Skeletal muscle satellite cell (primary cell): ENCODE measurements at regions not wholly inside any gene's neighbourhood (a gene's known extent, or its start where the extent isn't known, plus 50 kb on each side); places are given as distances from the start of the nearest gene placed in this dataset.

ENCODE experiments used
- H3K27me3 ChIP-seq: 2 replicates; pipeline ENCODE4 v1.7.0; 2013; ENCODE audit warnings: low read length; ENCODE audit not compliant: control insufficient read depth, insufficient read depth
- H3K36me3 ChIP-seq: 2 replicates; pipeline ENCODE4 v1.7.0; 2013; ENCODE audit warnings: mild to moderate bottlenecking, control low read depth, low read length; ENCODE audit not compliant: insufficient read depth
- H3K4me1 ChIP-seq: 2 replicates; pipeline ENCODE4 v1.7.0; 2013; ENCODE audit warnings: low read length; ENCODE audit not compliant: control insufficient read depth, insufficient read depth
- H3K4me2 ChIP-seq: 2 replicates; pipeline ENCODE4 v1.7.0; 2013; ENCODE audit warnings: mild to moderate bottlenecking, low read length
- H3K4me3 ChIP-seq: 2 replicates; pipeline ENCODE4 v1.7.0; 2013; ENCODE audit warnings: low read length
- H3K9ac ChIP-seq: 2 replicates; pipeline ENCODE4 v1.7.0; 2013; ENCODE audit warnings: mild to moderate bottlenecking, low read depth, low read length, moderate library complexity
- H3K9me3 ChIP-seq: replicated peaks from 2 replicates; pipeline ENCODE4 v1.7.0; 2013; ENCODE audit warnings: mild to moderate bottlenecking, control low read depth, low read length

- Histone ChIP-seq H3K36me3 (no peaks in the 10 kb centered on the region), H3K4me3 (no peak overlapping the region), H3K9ac (no peak overlapping the region), H3K27me3 (peaks cover 27% of the 10 kb centered on the region), H3K4me2 (no peak overlapping the region), H3K9me3 (no peaks in the 10 kb centered on the region), H3K4me1 (no peaks in the 10 kb centered on the region)
Observed at GRCh38 chr2:134081238-134081938, 172.5 kb upstream of the MGAT5 start.

- peaks cover 18% of the 10 kb centered on the region for H3K27me3 ChIP-seq
- H3K9me3 ChIP-seq: no peaks in the 10 kb centered on the region
- H3K4me1 ChIP-seq: no peaks in the 10 kb centered on the region
- H3K4me2 ChIP-seq: no peak overlapping the region
- H3K4me3 ChIP-seq: no peak overlapping the region
- H3K9ac ChIP-seq: no peak overlapping the region
- no peaks in the 10 kb centered on the region for H3K36me3 ChIP-seq
Observed at GRCh38 chr2:134083548-134083947, 170.3 kb upstream of the MGAT5 start.

- H3K4me1 ChIP-seq: no peaks in the 10 kb centered on the region
- H3K36me3 ChIP-seq: no peaks in the 10 kb centered on the region
- no peaks in the 10 kb centered on the region for H3K9me3 ChIP-seq
- no peak overlapping the region for H3K4me2 ChIP-seq
- no peak overlapping the region for H3K9ac ChIP-seq
- peaks cover 20% of the 10 kb centered on the region for H3K27me3 ChIP-seq
- no peak overlapping the region for H3K4me3 ChIP-seq
Observed at GRCh38 chr2:134086594-134087219, 167.2 kb upstream of the MGAT5 start.

GRCh38 chr2:134087371-134087921, 166.4 kb upstream of the MGAT5 start:
- H3K4me2 ChIP-seq: no peak overlapping the region
- H3K36me3 ChIP-seq: no peaks in the 10 kb centered on the region
- H3K4me3 ChIP-seq: no peak overlapping the region
- H3K9ac ChIP-seq: no peak overlapping the region
- H3K4me1 ChIP-seq: no peaks in the 10 kb centered on the region
- peaks cover 19% of the 10 kb centered on the region for H3K27me3 ChIP-seq
- H3K9me3 ChIP-seq: no peaks in the 10 kb centered on the region

GRCh38 chr2:134089454-134089853, 164.4 kb upstream of the MGAT5 start:
- H3K36me3 ChIP-seq: no peaks in the 10 kb centered on the region
- H3K9me3 ChIP-seq: no peaks in the 10 kb centered on the region
- peaks cover 10% of the 10 kb centered on the region for H3K27me3 ChIP-seq
- H3K9ac ChIP-seq: no peak overlapping the region
- H3K4me3 ChIP-seq: no peak overlapping the region
- H3K4me2 ChIP-seq: no peak overlapping the region
- H3K4me1 ChIP-seq: no peaks in the 10 kb centered on the region

GRCh38 chr2:134097740-134098139, 156.1 kb upstream of the MGAT5 start:
- Histone ChIP-seq H3K4me1 (no peaks in the 10 kb centered on the region), H3K9me3 (no peaks in the 10 kb centered on the region), H3K27me3 (peaks cover 6% of the 10 kb centered on the region), H3K4me2 (no peak overlapping the region), H3K36me3 (no peaks in the 10 kb centered on the region), H3K4me3 (no peak overlapping the region), H3K9ac (no peak overlapping the region)

GRCh38 chr2:134098321-134098720, 155.6 kb upstream of the MGAT5 start:
- no peak overlapping the region for H3K4me3 ChIP-seq
- no peak overlapping the region for H3K4me2 ChIP-seq
- H3K4me1 ChIP-seq: no peaks in the 10 kb centered on the region
- H3K9ac ChIP-seq: no peak overlapping the region
- no peaks in the 10 kb centered on the region for H3K36me3 ChIP-seq
- H3K9me3 ChIP-seq: no peaks in the 10 kb centered on the region
- peaks cover 6% of the 10 kb centered on the region for H3K27me3 ChIP-seq

GRCh38 chr2:134099273-134099672, 154.6 kb upstream of the MGAT5 start:
- no peaks in the 10 kb centered on the region for H3K36me3 ChIP-seq

GRCh38 chr2:134103196-134103595, 150.7 kb upstream of the MGAT5 start:
- no peak overlapping the region for H3K9ac ChIP-seq
- H3K9me3 ChIP-seq: no peaks in the 10 kb centered on the region
- H3K36me3 ChIP-seq: no peaks in the 10 kb centered on the region
- H3K4me3 ChIP-seq: no peak overlapping the region
- H3K4me2 ChIP-seq: no peak overlapping the region
- H3K27me3 ChIP-seq: peaks cover 4% of the 10 kb centered on the region
- no peaks in the 10 kb centered on the region for H3K4me1 ChIP-seq

More at GRCh38 chr2:134099273-134099672, 154.6 kb upstream of the MGAT5 start:
- Histone ChIP-seq H3K9ac (no peak overlapping the region), H3K9me3 (no peaks in the 10 kb centered on the region), H3K27me3 (peaks cover 6% of the 10 kb centered on the region), H3K4me2 (no peak overlapping the region), H3K4me1 (no peaks in the 10 kb centered on the region), H3K4me3 (no peak overlapping the region)

GRCh38 chr2:134104754-134105153, 149.1 kb upstream of the MGAT5 start:
- Histone ChIP-seq H3K4me1 (no peaks in the 10 kb centered on the region), H3K4me2 (no peak overlapping the region), H3K4me3 (no peak overlapping the region), H3K36me3 (no peaks in the 10 kb centered on the region), H3K27me3 (peaks cover 4% of the 10 kb centered on the region), H3K9me3 (no peaks in the 10 kb centered on the region), H3K9ac (no peak overlapping the region)

- Histone ChIP-seq H3K4me1 (no peaks in the 10 kb centered on the region), H3K9me3 (no peaks in the 10 kb centered on the region), H3K4me3 (no peak overlapping the region), H3K27me3 (no peaks in the 10 kb centered on the region), H3K4me2 (no peak overlapping the region), H3K9ac (no peak overlapping the region), H3K36me3 (no peaks in the 10 kb centered on the region)
Observed at GRCh38 chr2:134107402-134107801, 146.5 kb upstream of the MGAT5 start.

GRCh38 chr2:134108113-134108512, 145.8 kb upstream of the MGAT5 start:
- H3K9ac ChIP-seq: no peak overlapping the region
- no peak overlapping the region for H3K4me2 ChIP-seq
- H3K36me3 ChIP-seq: no peaks in the 10 kb centered on the region
- H3K4me3 ChIP-seq: no peak overlapping the region
- H3K4me1 ChIP-seq: no peaks in the 10 kb centered on the region
- H3K27me3 ChIP-seq: peaks cover 2% of the 10 kb centered on the region
- no peaks in the 10 kb centered on the region for H3K9me3 ChIP-seq
